Skeletal muscle tissue (tissue), 3 donors: ENCODE measurements at regions not wholly inside any gene's neighbourhood (a gene's known extent, or its start where the extent isn't known, plus 50 kb on each side); places are given as distances from the start of the nearest gene placed in this dataset.
"Not testable (repeated sequence)": the region's sequence is repeated elsewhere in the genome, so short reads cannot be mapped to it uniquely, and the experiment has no call there.

Experiments used
- H3K27ac ChIP-seq: one replicate; pipeline ENCODE4 v1.7.0; 2013; ENCODE audit warnings: mild to moderate bottlenecking, low read depth, low read length, inconsistent platforms
- H3K27me3 ChIP-seq, 3 donors: one replicate each; pipeline ENCODE4 v1.7.0; 2013; ENCODE audit warnings: low read length in 3 of 3; ENCODE audit not compliant: control insufficient read depth in 3 of 3, insufficient read depth in 3 of 3
- H3K36me3 ChIP-seq, 3 donors: one replicate each; pipeline ENCODE4 v1.7.0; 2013; ENCODE audit warnings: low read length in 3 of 3; ENCODE audit not compliant: control insufficient read depth in 3 of 3, insufficient read depth in 3 of 3
- H3K4me1 ChIP-seq, 3 donors: one replicate each; pipeline ENCODE4 v1.7.0; 2013; ENCODE audit warnings: low read length in 3 of 3, mild to moderate bottlenecking in 3 of 3; ENCODE audit not compliant: control insufficient read depth in 3 of 3, insufficient read depth in 3 of 3
- H3K4me3 ChIP-seq, 3 donors: one replicate each; pipeline ENCODE4 v1.7.0; 2013; ENCODE audit warnings: low read length in 3 of 3
- H3K9ac ChIP-seq, 3 donors: one replicate each; pipeline ENCODE4 v1.7.0; 2013; ENCODE audit warnings: low read length in 3 of 3, mild to moderate bottlenecking in 3 of 3, moderate library complexity in 2 of 3, low read depth in 1 of 3
- H3K9me3 ChIP-seq, 3 donors: one replicate each; pipeline ENCODE4 v1.7.0; 2013; ENCODE audit warnings: low read length in 3 of 3; ENCODE audit not compliant: control insufficient read depth in 3 of 3
- donor health status: Osteomylitis.

DNA sequence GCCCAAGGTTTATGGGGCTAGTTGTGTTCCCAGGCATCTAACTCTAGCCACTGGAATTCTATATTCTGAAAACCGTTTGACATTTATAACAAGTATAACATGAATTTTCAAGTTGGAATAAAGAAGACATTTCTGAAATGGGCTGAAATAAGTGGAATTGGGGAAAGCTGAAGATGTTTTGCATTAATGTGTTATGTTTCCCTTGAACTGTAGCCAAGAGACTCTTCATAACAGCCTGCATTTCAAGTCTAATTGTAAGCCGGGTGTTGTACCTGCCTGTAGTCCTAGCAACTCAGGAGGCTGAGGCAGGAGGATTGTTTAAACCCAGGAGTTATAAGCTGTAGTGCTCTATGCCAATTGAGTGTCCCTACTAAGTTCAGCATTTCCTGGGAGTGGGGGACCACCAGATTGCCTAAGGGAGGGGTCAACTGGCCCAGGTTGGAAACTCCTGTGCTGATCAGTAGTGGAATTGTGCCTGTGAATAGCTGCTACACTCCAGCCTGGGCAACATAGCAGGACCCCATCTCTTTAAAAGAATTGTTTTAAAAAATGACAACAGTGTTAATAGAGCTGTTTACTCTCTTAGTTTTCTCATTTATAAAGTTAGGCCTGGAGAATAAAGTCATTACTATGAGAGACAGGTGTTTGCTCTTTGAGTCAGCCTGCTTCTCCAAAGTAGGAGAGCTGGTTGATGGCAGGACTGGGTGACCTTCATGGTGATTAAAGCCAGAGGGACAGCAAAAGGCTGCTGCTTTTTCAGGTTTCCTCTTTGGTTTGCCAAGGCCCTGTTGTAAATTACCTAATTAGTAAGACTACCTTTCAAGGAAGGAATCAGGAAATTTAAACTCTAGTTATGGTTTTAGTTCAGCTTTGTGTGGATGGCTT is 483.6 kb upstream of the RGS6 start:
- H3K9ac ChIP-seq = no peak overlapping the region
- H3K4me1 ChIP-seq = no peaks in the 10 kb centered on the region
- H3K4me3 ChIP-seq = no peak overlapping the region
- no peak overlapping the region for H3K27ac ChIP-seq
- no peaks in the 10 kb centered on the region for H3K36me3 ChIP-seq
- H3K9me3 ChIP-seq = no peaks in the 10 kb centered on the region
- no peaks in the 10 kb centered on the region for H3K27me3 ChIP-seq

DNA sequence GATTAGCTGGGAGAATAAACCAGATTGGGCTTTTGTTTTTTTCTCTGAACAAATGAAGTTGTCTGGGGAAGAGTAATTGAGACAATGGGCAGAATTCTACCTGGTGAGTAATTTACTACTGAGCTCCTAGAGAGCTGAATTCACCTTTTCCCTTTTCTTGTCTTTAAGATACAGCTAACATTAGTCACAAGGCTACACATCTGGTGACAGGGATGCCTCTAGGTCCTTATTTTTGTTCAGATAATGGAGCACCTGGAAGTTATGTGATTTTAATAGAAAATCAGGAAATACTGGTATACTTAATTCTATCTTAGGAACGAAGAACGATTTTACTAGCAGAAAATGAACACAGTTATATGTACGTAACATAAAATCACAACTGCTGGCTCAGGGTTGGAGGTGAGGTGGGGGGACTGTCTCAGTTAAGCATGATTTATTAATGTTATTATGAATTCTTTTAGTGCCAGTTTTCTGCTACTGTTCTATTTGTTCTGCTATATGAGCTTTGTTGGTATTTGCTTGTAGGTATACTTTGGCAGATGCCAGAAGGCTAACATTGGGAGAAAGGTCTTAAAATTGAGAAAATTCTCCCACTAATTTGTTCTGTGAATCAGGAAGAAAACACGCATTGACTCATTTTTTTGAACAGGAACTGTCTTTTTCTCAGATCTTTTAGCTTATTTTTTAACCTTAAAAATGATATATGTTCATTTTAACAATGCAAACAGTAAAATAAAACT is 482.7 kb upstream of the RGS6 start:
- H3K4me3 ChIP-seq = no peak overlapping the region
- no peaks in the 10 kb centered on the region for H3K9me3 ChIP-seq
- H3K27me3 ChIP-seq = no peaks in the 10 kb centered on the region
- H3K4me1 ChIP-seq = no peaks in the 10 kb centered on the region
- no peaks in the 10 kb centered on the region for H3K36me3 ChIP-seq
- no peak overlapping the region for H3K27ac ChIP-seq
- no peak overlapping the region for H3K9ac ChIP-seq

GRCh38 chr14:71451501-71451900 is 480.7 kb upstream of the RGS6 start:
- H3K27me3 ChIP-seq = no peaks in the 10 kb centered on the region
- no peaks in the 10 kb centered on the region for H3K4me1 ChIP-seq
- no peak overlapping the region for H3K4me3 ChIP-seq
- no peak overlapping the region for H3K27ac ChIP-seq
- H3K36me3 ChIP-seq = no peaks in the 10 kb centered on the region
- no peak overlapping the region for H3K9ac ChIP-seq
- H3K9me3 ChIP-seq = no peaks in the 10 kb centered on the region

GRCh38 chr14:71452539-71452938 is 479.7 kb upstream of the RGS6 start:
- Histone ChIP-seq H3K4me1 (no peaks in the 10 kb centered on the region), H3K27me3 (no peaks in the 10 kb centered on the region), H3K27ac (no peak overlapping the region), H3K36me3 (no peaks in the 10 kb centered on the region), H3K4me3 (no peak overlapping the region), H3K9me3 (no peaks in the 10 kb centered on the region), H3K9ac (no peak overlapping the region)

- H3K27me3 ChIP-seq = no peaks in the 10 kb centered on the region
- no peak overlapping the region for H3K9ac ChIP-seq
- H3K9me3 ChIP-seq = no peaks in the 10 kb centered on the region
- no peak overlapping the region for H3K4me3 ChIP-seq
- no peak overlapping the region for H3K27ac ChIP-seq
- no peaks in the 10 kb centered on the region for H3K36me3 ChIP-seq
- no peaks in the 10 kb centered on the region for H3K4me1 ChIP-seq
Observed at GRCh38 chr14:71452987-71453386, 479.2 kb upstream of the RGS6 start.

- Histone ChIP-seq H3K4me3 (no peak overlapping the region), H3K9ac (no peak overlapping the region), H3K9me3 (no peaks in the 10 kb centered on the region)
Observed at GRCh38 chr14:71454010-71454409, 478.2 kb upstream of the RGS6 start.

GRCh38 chr14:71454513-71455332 is 477.5 kb upstream of the RGS6 start:
- no peaks in the 10 kb centered on the region for H3K4me1 ChIP-seq

More at GRCh38 chr14:71454010-71454409, 478.2 kb upstream of the RGS6 start:
- H3K36me3 ChIP-seq = no peaks in the 10 kb centered on the region
- H3K4me1 ChIP-seq = no peaks in the 10 kb centered on the region
- H3K27ac ChIP-seq = no peak overlapping the region
- no peaks in the 10 kb centered on the region for H3K27me3 ChIP-seq

GRCh38 chr14:71460091-71460490 is 472.1 kb upstream of the RGS6 start:
- Histone ChIP-seq H3K4me1 (no peaks in the 10 kb centered on the region), H3K4me3 (no peak overlapping the region), H3K27ac (no peak overlapping the region)

More at GRCh38 chr14:71454513-71455332, 477.5 kb upstream of the RGS6 start:
- Histone ChIP-seq H3K4me3 (no peak overlapping the region), H3K27me3 (no peaks in the 10 kb centered on the region), H3K9me3 (no peaks in the 10 kb centered on the region), H3K36me3 (no peaks in the 10 kb centered on the region), H3K27ac (no peak overlapping the region), H3K9ac (no peak overlapping the region)

DNA sequence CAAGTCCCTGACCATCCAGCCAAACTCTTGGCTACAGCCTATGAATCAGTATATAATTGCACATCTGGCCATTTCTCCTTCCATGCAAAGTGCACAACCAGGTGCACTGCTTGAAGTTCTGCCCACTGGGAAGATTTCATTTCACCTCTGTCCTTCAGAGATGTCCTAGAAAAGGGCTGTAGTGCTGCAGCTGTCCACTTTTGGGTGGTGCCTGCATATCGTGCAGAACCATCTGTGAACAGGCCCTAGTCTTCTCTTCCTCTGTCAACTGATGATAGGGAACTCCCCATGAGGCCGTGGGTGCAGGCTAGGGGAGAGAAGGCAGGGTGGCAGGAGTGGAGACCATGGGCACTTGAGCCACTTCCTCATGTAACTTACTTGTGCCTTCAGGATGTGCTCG is 470.6 kb upstream of the RGS6 start:
- H3K4me1 ChIP-seq, H3K9ac ChIP-seq, H3K4me3 ChIP-seq, H3K36me3 ChIP-seq, H3K27me3 ChIP-seq, H3K9me3 ChIP-seq, H3K27ac ChIP-seq: not testable (repeated sequence)

More at GRCh38 chr14:71460091-71460490, 472.1 kb upstream of the RGS6 start:
- Histone ChIP-seq H3K27me3 (no peaks in the 10 kb centered on the region), H3K9ac (no peak overlapping the region), H3K36me3 (no peaks in the 10 kb centered on the region), H3K9me3 (no peaks in the 10 kb centered on the region)
